WTC11 (cell line): ENCODE measurements at regions not wholly inside any gene's neighbourhood (a gene's known extent, or its start where the extent isn't known, plus 50 kb on each side); places are given as distances from the start of the nearest gene placed in this dataset.

Experiments used
- ATAC-seq: fragments of 200-7000 bp; cut with Tn5 transposase; 2 replicates; pipeline ENCODE4 v1.10.0; 2021; ENCODE audit warnings: mild to moderate bottlenecking, moderate library complexity
- CTCF ChIA-PET: fragments of 300-600 bp; sonication (Branson Sonifier 250); formaldehyde crosslinking; loops from one replicate; lab custom pipeline; 2021; ENCODE audit warnings: antibody characterized with exemption; lab: Charles Lee
- POLR2A ChIA-PET: fragments of 350-600 bp; sonication (Branson Sonifier 250); formaldehyde crosslinking; loops from one replicate; lab custom pipeline; 2021; ENCODE audit warnings: antibody characterized with exemption; lab: Charles Lee
- DNase-seq: peaks from one replicate; pipeline ENCODE4 v3.0.0; 2021; ENCODE audit warnings: low spot score
- H3K27ac Mint-ChIP-seq: 2 replicates; pipeline ENCODE4 v1.8.0; 2021; ENCODE audit warnings: mixed read lengths
- H3K27me3 Mint-ChIP-seq: 2 replicates; pipeline ENCODE4 v1.8.0; 2021; ENCODE audit warnings: low read depth, mild to moderate bottlenecking, moderate library complexity, mixed read lengths
- H3K36me3 Mint-ChIP-seq: 2 replicates; pipeline ENCODE4 v1.8.0; 2021; ENCODE audit warnings: mixed read lengths
- H3K4me1 Mint-ChIP-seq: 2 replicates; pipeline ENCODE4 v1.8.0; 2022; ENCODE audit warnings: mixed read lengths
- H3K4me3 Mint-ChIP-seq: 2 replicates; pipeline ENCODE4 v1.8.0; 2021; ENCODE audit warnings: mild to moderate bottlenecking, moderate library complexity, mixed read lengths
- H3K9me3 Mint-ChIP-seq: 2 replicates; pipeline ENCODE4 v1.8.0; 2021; ENCODE audit warnings: mixed read lengths
- ARID4B ChIP-seq: sonication (generic); formaldehyde crosslinking; IDR thresholded peaks from 2 replicates; pipeline ENCODE4 v1.8.0; 2023; ENCODE audit warnings: missing genetic modification reagents, mild to moderate bottlenecking, borderline replicate concordance
- ATF2 ChIP-seq: sonication (generic); formaldehyde crosslinking; IDR thresholded peaks from 2 replicates; pipeline ENCODE4 v1.8.1; 2022; ENCODE audit warnings: low read depth, missing genetic modification reagents, borderline replicate concordance
- CREM ChIP-seq: sonication (generic); formaldehyde crosslinking; IDR thresholded peaks from 2 replicates; pipeline ENCODE4 v1.8.1; 2022; ENCODE audit warnings: mild to moderate bottlenecking, missing genetic modification reagents, moderate library complexity
- ESRRA ChIP-seq: sonication (generic); formaldehyde crosslinking; IDR thresholded peaks from 2 replicates; pipeline ENCODE4 v1.8.1; 2022; ENCODE audit warnings: mild to moderate bottlenecking, missing genetic modification reagents, borderline replicate concordance
- ETV6 ChIP-seq: sonication (generic); formaldehyde crosslinking; IDR thresholded peaks from 2 replicates; pipeline ENCODE4 v1.8.1; 2022; ENCODE audit warnings: mild to moderate bottlenecking, missing genetic modification reagents
- FOXP1 ChIP-seq: sonication (generic); formaldehyde crosslinking; IDR thresholded peaks from 2 replicates; pipeline ENCODE4 v1.8.0; 2022; ENCODE audit warnings: missing genetic modification reagents, mild to moderate bottlenecking, moderate library complexity, borderline replicate concordance
- JUN ChIP-seq: sonication (generic); formaldehyde crosslinking; IDR thresholded peaks from 2 replicates; pipeline ENCODE4 v1.8.0; 2023; ENCODE audit warnings: mild to moderate bottlenecking, missing genetic modification reagents
- KAT7 ChIP-seq: sonication (generic); formaldehyde crosslinking; IDR thresholded peaks from 2 replicates; pipeline ENCODE4 v1.8.1; 2023; ENCODE audit warnings: missing genetic modification reagents, mild to moderate bottlenecking, borderline replicate concordance
- MAX ChIP-seq: sonication (generic); formaldehyde crosslinking; IDR thresholded peaks from 2 replicates; pipeline ENCODE4 v1.8.0; 2022; ENCODE audit warnings: mild to moderate bottlenecking, missing genetic modification reagents
- NFATC4 ChIP-seq: fragments of 250-450 bp; sonication (Bioruptor Pico); IDR thresholded peaks from 2 replicates; pipeline ENCODE4 v1.9.0; 2021; ENCODE audit warnings: mild to moderate bottlenecking
- NR1H2 ChIP-seq: sonication (generic); formaldehyde crosslinking; IDR thresholded peaks from 2 replicates; pipeline ENCODE4 v1.9.0; 2021; ENCODE audit warnings: mild to moderate bottlenecking, moderate library complexity, missing genetic modification reagents
- SOX15 ChIP-seq: fragments of 250-450 bp; sonication (Bioruptor Pico); IDR thresholded peaks from 2 replicates; pipeline ENCODE4 v1.9.0; 2021; ENCODE audit warnings: mild to moderate bottlenecking
- SP1 ChIP-seq: sonication (generic); formaldehyde crosslinking; conservative IDR thresholded peaks from 2 replicates; pipeline ENCODE4 v1.8.1; 2022; ENCODE audit warnings: missing genetic modification reagents
- TP53 ChIP-seq: sonication (generic); formaldehyde crosslinking; IDR thresholded peaks from 2 replicates; pipeline ENCODE4 v1.8.1; 2023; ENCODE audit warnings: mild to moderate bottlenecking, missing genetic modification reagents
- ZNF512 ChIP-seq: sonication (generic); formaldehyde crosslinking; IDR thresholded peaks from 2 replicates; pipeline ENCODE4 v1.8.1; 2022; ENCODE audit warnings: missing genetic modification reagents, borderline replicate concordance
- TF ChIP-seq, protein P1 (sequence below): fragments of 250-450 bp; sonication (Bioruptor Pico); IDR thresholded peaks from 2 replicates; pipeline ENCODE4 v1.9.0; 2021; ENCODE audit warnings: mild to moderate bottlenecking, borderline replicate concordance

DNA sequence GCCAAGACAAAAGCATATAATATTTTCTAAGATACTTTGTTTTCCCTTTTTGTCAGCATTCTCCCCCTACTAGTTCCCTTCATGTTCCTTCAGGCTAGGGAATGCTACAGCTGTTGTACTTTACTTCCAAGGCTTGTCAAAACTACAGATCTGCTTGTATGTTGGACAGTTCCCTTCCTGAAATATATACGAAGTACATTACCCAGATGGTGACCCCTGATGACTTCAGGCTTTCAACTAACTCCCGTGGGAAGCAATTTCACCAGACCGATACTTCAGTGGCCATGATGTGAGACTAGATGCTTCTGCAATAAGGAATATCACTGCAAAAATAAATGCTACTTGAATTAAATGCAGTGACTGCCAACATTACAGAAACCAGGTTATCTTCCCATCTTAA lies 332.8 kb downstream of the SH2D1A start:
- no peaks in the 10 kb centered on the region for H3K4me1 Mint-ChIP-seq
- H3K27me3 Mint-ChIP-seq = no peaks in the 10 kb centered on the region
- no peak for ATAC-seq
- TF ChIP-seq, protein P1, sequence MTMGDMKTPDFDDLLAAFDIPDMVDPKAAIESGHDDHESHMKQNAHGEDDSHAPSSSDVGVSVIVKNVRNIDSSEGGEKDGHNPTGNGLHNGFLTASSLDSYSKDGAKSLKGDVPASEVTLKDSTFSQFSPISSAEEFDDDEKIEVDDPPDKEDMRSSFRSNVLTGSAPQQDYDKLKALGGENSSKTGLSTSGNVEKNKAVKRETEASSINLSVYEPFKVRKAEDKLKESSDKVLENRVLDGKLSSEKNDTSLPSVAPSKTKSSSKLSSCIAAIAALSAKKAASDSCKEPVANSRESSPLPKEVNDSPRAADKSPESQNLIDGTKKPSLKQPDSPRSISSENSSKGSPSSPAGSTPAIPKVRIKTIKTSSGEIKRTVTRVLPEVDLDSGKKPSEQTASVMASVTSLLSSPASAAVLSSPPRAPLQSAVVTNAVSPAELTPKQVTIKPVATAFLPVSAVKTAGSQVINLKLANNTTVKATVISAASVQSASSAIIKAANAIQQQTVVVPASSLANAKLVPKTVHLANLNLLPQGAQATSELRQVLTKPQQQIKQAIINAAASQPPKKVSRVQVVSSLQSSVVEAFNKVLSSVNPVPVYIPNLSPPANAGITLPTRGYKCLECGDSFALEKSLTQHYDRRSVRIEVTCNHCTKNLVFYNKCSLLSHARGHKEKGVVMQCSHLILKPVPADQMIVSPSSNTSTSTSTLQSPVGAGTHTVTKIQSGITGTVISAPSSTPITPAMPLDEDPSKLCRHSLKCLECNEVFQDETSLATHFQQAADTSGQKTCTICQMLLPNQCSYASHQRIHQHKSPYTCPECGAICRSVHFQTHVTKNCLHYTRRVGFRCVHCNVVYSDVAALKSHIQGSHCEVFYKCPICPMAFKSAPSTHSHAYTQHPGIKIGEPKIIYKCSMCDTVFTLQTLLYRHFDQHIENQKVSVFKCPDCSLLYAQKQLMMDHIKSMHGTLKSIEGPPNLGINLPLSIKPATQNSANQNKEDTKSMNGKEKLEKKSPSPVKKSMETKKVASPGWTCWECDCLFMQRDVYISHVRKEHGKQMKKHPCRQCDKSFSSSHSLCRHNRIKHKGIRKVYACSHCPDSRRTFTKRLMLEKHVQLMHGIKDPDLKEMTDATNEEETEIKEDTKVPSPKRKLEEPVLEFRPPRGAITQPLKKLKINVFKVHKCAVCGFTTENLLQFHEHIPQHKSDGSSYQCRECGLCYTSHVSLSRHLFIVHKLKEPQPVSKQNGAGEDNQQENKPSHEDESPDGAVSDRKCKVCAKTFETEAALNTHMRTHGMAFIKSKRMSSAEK (CRISPR knock-in tag) = no peak
- TF ChIP-seq ETV6 (CRISPR knock-in tag) (no peak), MAX (CRISPR knock-in tag) (no peak), ARID4B (no peak), SP1 (no peak), NR1H2 (CRISPR knock-in tag) (no peak), CREM (CRISPR knock-in tag) (no peak), SOX15 (CRISPR knock-in tag) (no peak), ATF2 (CRISPR knock-in tag) (no peak), FOXP1 (CRISPR knock-in tag) (no peak), JUN (CRISPR knock-in tag) (no peak), NFATC4 (CRISPR knock-in tag) (no peak), KAT7 (CRISPR knock-in tag) (no peak), ESRRA (CRISPR knock-in tag) (no peak)
- H3K4me3 Mint-ChIP-seq = no peak overlapping the region
- H3K27ac Mint-ChIP-seq = no peak overlapping the region
- ChIA-PET CTCF (no interaction called here), POLR2A (no interaction called here)
- no peak for DNase-seq
- no peaks in the 10 kb centered on the region for H3K36me3 Mint-ChIP-seq
- no peaks in the 10 kb centered on the region for H3K9me3 Mint-ChIP-seq

GRCh38 chrX:124680287-124680686 lies 333.9 kb downstream of the SH2D1A start:
- DNase-seq (no peak), ATAC-seq (no peak)
- CTCF ChIA-PET = no interaction called here
- peaks cover 5% of the 10 kb centered on the region for H3K9me3 Mint-ChIP-seq
- no peak overlapping the region for H3K27ac Mint-ChIP-seq
- no peaks in the 10 kb centered on the region for H3K36me3 Mint-ChIP-seq
- no peak overlapping the region for H3K4me3 Mint-ChIP-seq
- POLR2A ChIA-PET = no interaction called here
- no peaks in the 10 kb centered on the region for H3K4me1 Mint-ChIP-seq
- no peaks in the 10 kb centered on the region for H3K27me3 Mint-ChIP-seq
- TF ChIP-seq, protein P1 (CRISPR knock-in tag) = no peak
- TF ChIP-seq TP53 (no peak), ZNF512 (CRISPR knock-in tag) (no peak)
